NCI-H345 (cell line): ENCODE measurements at regions not wholly inside any gene's neighbourhood (a gene's known extent, or its start where the extent isn't known, plus 50 kb on each side); places are given as distances from the start of the nearest gene placed in this dataset.
"Not testable (repeated sequence)": the region's sequence is repeated elsewhere in the genome, so short reads cannot be mapped to it uniquely, and the experiment has no call there.

Experiments
- DNase-seq: peaks from one replicate; lab custom pipeline; 2025; lab: John Stamatoyannopoulos, UW

GRCh38 chr17:51435641-51436091 lies 175.3 kb downstream of the UTP18 start:
- peak; percentile 79 for DNase-seq

- peak; percentile 63 for DNase-seq
These were observed 179.3 kb downstream of the UTP18 start for GRCh38 chr17:51439395-51440229.

GRCh38 chr17:51441431-51441830 lies 181.1 kb downstream of the UTP18 start:
- no peak for DNase-seq

- no peak for DNase-seq
These were observed 181.9 kb downstream of the UTP18 start for GRCh38 chr17:51442088-51442865.

GRCh38 chr17:51443646-51444045 lies 183.3 kb downstream of the UTP18 start:
- no peak for DNase-seq

- no peak for DNase-seq
These were observed 185.6 kb downstream of the UTP18 start for GRCh38 chr17:51445946-51446345.

GRCh38 chr17:51454456-51454978 lies 194.2 kb downstream of the UTP18 start:
- no peak for DNase-seq

- DNase-seq, result no peak
These were observed 194.9 kb downstream of the UTP18 start for GRCh38 chr17:51455211-51455610.

- no peak for DNase-seq
These were observed 195.6 kb downstream of the UTP18 start for GRCh38 chr17:51455931-51456330.

GRCh38 chr17:51456942-51457341 lies 196.6 kb downstream of the UTP18 start:
- no peak for DNase-seq

GRCh38 chr17:51461578-51462004 lies 201.2 kb downstream of the UTP18 start:
- peak; percentile 46 for DNase-seq

- DNase-seq, result no peak
These were observed 203.0 kb downstream of the UTP18 start for GRCh38 chr17:51463353-51463752.

- no peak for DNase-seq
These were observed 207.0 kb downstream of the UTP18 start for GRCh38 chr17:51467336-51467735.

GRCh38 chr17:51472670-51473205 lies 212.4 kb downstream of the UTP18 start:
- DNase-seq, result no peak

- no peak for DNase-seq
These were observed 214.4 kb downstream of the UTP18 start for GRCh38 chr17:51474764-51475163.

- DNase-seq, result no peak
These were observed 215.4 kb downstream of the UTP18 start for GRCh38 chr17:51475730-51476129.

GRCh38 chr17:51479303-51479702 lies 219.0 kb downstream of the UTP18 start:
- no peak for DNase-seq

GRCh38 chr17:51481370-51481769 lies 221.0 kb downstream of the UTP18 start:
- DNase-seq, result no peak

GRCh38 chr17:51482248-51482647 lies 221.9 kb downstream of the UTP18 start:
- DNase-seq, result not testable (repeated sequence)

- DNase-seq, result no peak
These were observed 225.7 kb downstream of the UTP18 start for GRCh38 chr17:51486091-51486490.

- DNase-seq, result no peak
These were observed 226.7 kb downstream of the UTP18 start for GRCh38 chr17:51486885-51487520.

- DNase-seq, result no peak
These were observed 227.6 kb downstream of the UTP18 start for GRCh38 chr17:51487947-51488346.
